Amniotic stem cell (primary cell): ENCODE measurements at regions not wholly inside any gene's neighbourhood (a gene's known extent, or its start where the extent isn't known, plus 50 kb on each side); places are given as distances from the start of the nearest gene placed in this dataset.

ENCODE experiments used
- DNase-seq: peaks from one replicate; lab custom pipeline; 2025; lab: John Stamatoyannopoulos, UW

GRCh38 chr1:87620807-87621206, 292.1 kb downstream of the LMO4 start:
- no peak for DNase-seq

- no peak for DNase-seq
These were observed 301.0 kb downstream of the LMO4 start for GRCh38 chr1:87629673-87630072.

GRCh38 chr1:87632232-87632631, 303.6 kb downstream of the LMO4 start:
- no peak for DNase-seq

- DNase-seq: no peak
These were observed 307.7 kb downstream of the LMO4 start for GRCh38 chr1:87636198-87636892.

GRCh38 chr1:87638636-87639035, 310.0 kb downstream of the LMO4 start:
- no peak for DNase-seq

GRCh38 chr1:87641996-87642395, 313.3 kb downstream of the LMO4 start:
- DNase-seq: no peak

- DNase-seq: no peak
These were observed 314.0 kb downstream of the LMO4 start for GRCh38 chr1:87642581-87643221.

GRCh38 chr1:87644033-87644578, 315.4 kb downstream of the LMO4 start:
- DNase-seq: no peak

GRCh38 chr1:87644579-87645190, 316.0 kb downstream of the LMO4 start:
- no peak for DNase-seq

GRCh38 chr1:87647430-87648177, 318.9 kb downstream of the LMO4 start:
- no peak for DNase-seq

- DNase-seq: no peak
These were observed 319.8 kb downstream of the LMO4 start for GRCh38 chr1:87648323-87649119.

- DNase-seq: no peak
These were observed 321.6 kb downstream of the LMO4 start for GRCh38 chr1:87650306-87650705.

GRCh38 chr1:87652176-87652575, 323.5 kb downstream of the LMO4 start:
- DNase-seq: no peak

GRCh38 chr1:87665151-87665550, 336.5 kb downstream of the LMO4 start:
- DNase-seq: no peak

GRCh38 chr1:87666681-87667080, 338.0 kb downstream of the LMO4 start:
- DNase-seq: no peak

GRCh38 chr1:87669674-87670073, 341.0 kb downstream of the LMO4 start:
- no peak for DNase-seq

- no peak for DNase-seq
These were observed 344.6 kb downstream of the LMO4 start for GRCh38 chr1:87673309-87673708.

- DNase-seq: no peak
These were observed 345.1 kb downstream of the LMO4 start for GRCh38 chr1:87673748-87674147.

- no peak for DNase-seq
These were observed 346.1 kb downstream of the LMO4 start for GRCh38 chr1:87674791-87675190.

- DNase-seq: no peak
These were observed 349.6 kb downstream of the LMO4 start for GRCh38 chr1:87678266-87678665.

- no peak for DNase-seq
These were observed 353.9 kb downstream of the LMO4 start for GRCh38 chr1:87682565-87682964.
